K562 (cell line): ENCODE measurements at regions not wholly inside any gene's neighbourhood (a gene's known extent, or its start where the extent isn't known, plus 50 kb on each side); places are given as distances from the start of the nearest gene placed in this dataset.

Experiments used
- DPF2 ChIP-seq: fragments of 450-650 bp; IDR thresholded peaks from 2 replicates; pipeline ENCODE4 v1.6.1; 2016
- HMG20A ChIP-seq: fragments of 450-650 bp; formaldehyde crosslinking; conservative IDR thresholded peaks from 2 replicates; pipeline ENCODE4 v1.4.0; 2020; ENCODE audit warnings: mild to moderate bottlenecking, mixed read lengths
- HNRNPL ChIP-seq: fragments of 200-400 bp; formaldehyde crosslinking; IDR thresholded peaks from 2 replicates; pipeline ENCODE4 v1.6.1; 2017; ENCODE audit warnings: low read depth, mild to moderate bottlenecking, low read length
- MAFG ChIP-seq: fragments of 450-650 bp; conservative IDR thresholded peaks from 2 replicates; pipeline ENCODE4 v1.6.1; 2016; ENCODE audit warnings: missing genetic modification characterization, missing compliant biosample characterization
- POLR2AphosphoS5 ChIP-seq: IDR thresholded peaks from 2 replicates; pipeline ENCODE4 v1.6.1; 2011; ENCODE audit warnings: mild to moderate bottlenecking, low read depth, low read length, moderate library complexity; ENCODE audit not compliant: control insufficient read depth, insufficient read depth
- ZBTB17 ChIP-seq: fragments of 450-650 bp; formaldehyde crosslinking; IDR thresholded peaks from 2 replicates; pipeline ENCODE4 v1.4.0; 2020; ENCODE audit warnings: mild to moderate bottlenecking
- ZFX ChIP-seq: sonication (generic); formaldehyde crosslinking; IDR thresholded peaks from 2 replicates; pipeline ENCODE4 v1.8.0; 2022; ENCODE audit warnings: mild to moderate bottlenecking, missing genetic modification reagents, moderate library complexity
- ZNF143 ChIP-seq: sonication (generic); formaldehyde crosslinking; IDR thresholded peaks from 2 replicates; pipeline ENCODE4 v1.9.0; 2022; ENCODE audit warnings: mild to moderate bottlenecking, missing genetic modification reagents
- TF ChIP-seq, protein P1 (sequence below), 3 experiments: IDR thresholded peaks in 2 of 3; conservative IDR thresholded peaks in 1 of 3; 2 replicates each; pipeline ENCODE4 v1.5.1; 2011 to 2012; ENCODE audit warnings: low read length in 3 of 3, mild to moderate bottlenecking in 3 of 3, control low read depth in 2 of 3, improper control_type of control experiment in 1 of 3, inconsistent platforms in 1 of 3, low read depth in 1 of 3, mixed read lengths in 1 of 3, moderate library complexity in 1 of 3; ENCODE audit not compliant: insufficient read depth in 2 of 3

DNA sequence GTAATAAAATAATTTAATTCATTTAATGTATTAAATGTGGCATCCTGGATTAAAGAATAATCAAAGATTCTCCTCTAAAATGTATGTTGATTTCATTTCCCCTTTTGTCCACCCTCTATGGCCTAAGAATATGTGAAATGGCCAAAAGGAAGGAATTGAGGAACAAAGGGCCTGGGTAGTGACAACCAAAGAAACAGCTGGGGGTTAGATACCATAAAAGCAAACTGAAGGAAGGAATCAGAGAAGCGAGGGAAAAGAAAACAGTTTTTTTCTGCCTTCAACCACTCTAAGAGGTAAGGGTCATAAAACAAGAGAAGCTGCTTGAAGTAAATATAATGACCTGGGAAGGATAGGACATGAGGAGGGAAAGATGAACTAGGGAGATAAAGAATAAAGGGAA is 139.3 kb downstream of the FAM76B start:
- TF ChIP-seq, protein P1, sequence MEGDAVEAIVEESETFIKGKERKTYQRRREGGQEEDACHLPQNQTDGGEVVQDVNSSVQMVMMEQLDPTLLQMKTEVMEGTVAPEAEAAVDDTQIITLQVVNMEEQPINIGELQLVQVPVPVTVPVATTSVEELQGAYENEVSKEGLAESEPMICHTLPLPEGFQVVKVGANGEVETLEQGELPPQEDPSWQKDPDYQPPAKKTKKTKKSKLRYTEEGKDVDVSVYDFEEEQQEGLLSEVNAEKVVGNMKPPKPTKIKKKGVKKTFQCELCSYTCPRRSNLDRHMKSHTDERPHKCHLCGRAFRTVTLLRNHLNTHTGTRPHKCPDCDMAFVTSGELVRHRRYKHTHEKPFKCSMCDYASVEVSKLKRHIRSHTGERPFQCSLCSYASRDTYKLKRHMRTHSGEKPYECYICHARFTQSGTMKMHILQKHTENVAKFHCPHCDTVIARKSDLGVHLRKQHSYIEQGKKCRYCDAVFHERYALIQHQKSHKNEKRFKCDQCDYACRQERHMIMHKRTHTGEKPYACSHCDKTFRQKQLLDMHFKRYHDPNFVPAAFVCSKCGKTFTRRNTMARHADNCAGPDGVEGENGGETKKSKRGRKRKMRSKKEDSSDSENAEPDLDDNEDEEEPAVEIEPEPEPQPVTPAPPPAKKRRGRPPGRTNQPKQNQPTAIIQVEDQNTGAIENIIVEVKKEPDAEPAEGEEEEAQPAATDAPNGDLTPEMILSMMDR (IDR thresholded peaks at IDR 0.05 in 2 of 3, conservative IDR thresholded peaks at IDR 0.05 in 1 of 3; ENCODE audit: insufficient read depth in 2 of 3, low read depth in 1 of 3, low read length in 3 of 3) = no peak
- TF ChIP-seq ZBTB17 = no peak
- TF ChIP-seq POLR2AphosphoS5 = no peak
- TF ChIP-seq HNRNPL = no peak
- TF ChIP-seq DPF2 = no peak
- TF ChIP-seq HMG20A = no peak
- no peak for TF ChIP-seq ZFX (CRISPR knock-in tag)
- no peak for TF ChIP-seq MAFG (tag)
- no peak for TF ChIP-seq ZNF143
